ENCODE measurements at regions not wholly inside any gene's neighbourhood (a gene's known extent, or its start where the extent isn't known, plus 50 kb on each side); places are given as distances from the start of the nearest gene placed in this dataset.

GRCh38 chr3:177356113-177356512 is 158.8 kb upstream of the TBL1XR1 start:
- no peak for TF ChIP-seq POLR2A (IDR thresholded peaks at IDR 0.05; ENCODE audit: low read depth, low read length)
- TF ChIP-seq POLR2AphosphoS5 (IDR thresholded peaks at IDR 0.05; ENCODE audit: low read depth, low read length) = no peak
